Uterus (tissue), 2 donors: ENCODE measurements at regions not wholly inside any gene's neighbourhood (a gene's known extent, or its start where the extent isn't known, plus 50 kb on each side); places are given as distances from the start of the nearest gene placed in this dataset.

Experiments used
- CTCF ChIP-seq, 4 experiments: fragments of 200-600 bp in 2 of 4; fragments of 450-650 bp in 2 of 4; sonication (generic) in 2 of 4; IDR thresholded peaks; one replicate each; pipeline ENCODE4 v1.5.1; 2016 to 2019; ENCODE audit warnings: antibody characterized with exemption in 4 of 4, mild to moderate bottlenecking in 2 of 4, moderate library complexity in 1 of 4
- POLR2A ChIP-seq, 2 donors: fragments of 450-650 bp; IDR thresholded peaks; one replicate each; pipeline ENCODE4 v1.6.1; 2016; ENCODE audit warnings: antibody characterized with exemption in 2 of 2, mild to moderate bottlenecking in 1 of 2, moderate library complexity in 1 of 2

GRCh38 chr4:42330002-42330592, 67.2 kb upstream of the SHISA3 start:
- TF ChIP-seq CTCF (IDR thresholded peaks at IDR 0.05) (no peak), POLR2A (IDR thresholded peaks at IDR 0.05) (no peak)
